ENCODE measurements at regions not wholly inside any gene's neighbourhood (a gene's known extent, or its start where the extent isn't known, plus 50 kb on each side); places are given as distances from the start of the nearest gene placed in this dataset.
A peak's percentile ranks its signal among the peaks of the same experiment; 100 is the strongest.

- no TSS peak for BruUV-seq (replicated peaks)
- no peak for DNase-seq (ENCODE audit: low spot score)
- Histone ChIP-seq H3K9me3 (ENCODE audit: low read length) (no peaks in the 10 kb centered on the region), H3K36me3 (replicated peaks in 1 of 2; ENCODE audit: control insufficient read depth in 1 of 2, insufficient read depth in 2 of 2, low read length in 2 of 2) (no peaks in the 10 kb centered on the region), H3K4me1 (ENCODE audit: insufficient read depth, low read length) (no peaks in the 10 kb centered on the region), H3K27me3 (ENCODE audit: control insufficient read depth in 1 of 2, insufficient read depth in 2 of 2, low read length in 2 of 2) (peaks cover 0 to 13% of the 10 kb centered on the region in 2 experiments; a peak in 1 of 5 replicates), H3K27ac (ENCODE audit: extremely low read length, insufficient read depth, low read length) (no peak overlapping the region), H3K4me3 (replicated peaks in 1 of 3; ENCODE audit: insufficient read depth in 1 of 3, low read depth in 2 of 3, low read length in 3 of 3) (no peak overlapping the region), H3K79me2 (ENCODE audit: insufficient read depth, low read length) (no peaks in the 10 kb centered on the region), H3K9ac (ENCODE audit: insufficient read depth, low read depth, low read length) (no peak overlapping the region), H4K20me1 (ENCODE audit: insufficient read depth, low read length) (no peaks in the 10 kb centered on the region), H3K4me2 (ENCODE audit: low read depth, low read length) (no peak overlapping the region), H2AFZ (ENCODE audit: low read length) (no peak overlapping the region)
- ChIA-PET POLR2A (no interaction called here), CTCF (ENCODE audit: low intra/inter-chr PET ratio, low total read pairs) (no interaction called here)
- WGBS (ENCODE audit: low lambda C conversion rate), result 41% methylated on average over 8 of the region's 9 CpGs
- no peak for TF ChIP-seq SNAPC4 (CRISPR knock-in tag; IDR thresholded peaks at IDR 0.05)
- no peak for TF ChIP-seq ZNF572 (CRISPR knock-in tag; IDR thresholded peaks at IDR 0.05)
- 0 out of 2 replicates have a peak, but pooled peaks have one; percentile 16 for TF ChIP-seq CTCF (CRISPR knock-in tag; IDR thresholded peaks at IDR 0.05)
- in situ Hi-C loops (cut with HindIII; ENCODE audit: extremely low pct_ligation_motif_present, low pct_unique_long_range_greater_than_20kb) (no loop called here), intact Hi-C loops (cut with micrococcal nuclease; ENCODE audit: unreplicated experiment) (no loop called here)
- no peak for FAIRE-seq
- ATAC-seq, result peak; percentile 42; the same call in 2 of the 3 replicates
Measured at GRCh38 chr16:47949714-47950113, 206.1 kb downstream of the ABCC12 start.
